ENCODE measurements at regions not wholly inside any gene's neighbourhood (a gene's known extent, or its start where the extent isn't known, plus 50 kb on each side); places are given as distances from the start of the nearest gene placed in this dataset.

GRCh38 chr2:239750045-239750835 lies 274.9 kb downstream of the NDUFA10 start:
- TF ChIP-seq POLR2A (IDR thresholded peaks at IDR 0.05) (no peak), CTCF (IDR thresholded peaks at IDR 0.05) (no peak)
- ATAC-seq (no peak), DNase-seq (no peak)
- no peak overlapping the region for H3K4me3 ChIP-seq
- WGBS, 2 donors, result 68 to 71% methylated on average over 25 to 27 of the region's 29 CpGs
- H3K4me1 ChIP-seq, result no peaks in the 10 kb centered on the region
- no peak overlapping the region for H3K27ac ChIP-seq
- H3K9me3 ChIP-seq, result no peaks in the 10 kb centered on the region
- intact Hi-C loops (cut with DNase I), result no loop called here
- H3K36me3 ChIP-seq (replicated peaks in 1 of 2; ENCODE audit: insufficient read depth in 1 of 2, low read depth in 2 of 2), result no peaks in the 10 kb centered on the region
- H3K27me3 ChIP-seq, result no peaks in the 10 kb centered on the region

- no peak overlapping the region for H3K27ac ChIP-seq
- H3K4me1 ChIP-seq, result no peaks in the 10 kb centered on the region
- TF ChIP-seq CTCF (IDR thresholded peaks at IDR 0.05) (no peak), POLR2A (IDR thresholded peaks at IDR 0.05) (no peak)
- no peaks in the 10 kb centered on the region for H3K27me3 ChIP-seq
- H3K9me3 ChIP-seq, result no peaks in the 10 kb centered on the region
- no peak overlapping the region for H3K4me3 ChIP-seq
- no peaks in the 10 kb centered on the region for H3K36me3 ChIP-seq (replicated peaks in 1 of 2; ENCODE audit: insufficient read depth in 1 of 2, low read depth in 2 of 2)
- WGBS, 2 donors, result 71 to 82% methylated on average over 4 to 12 of the region's 12 CpGs
- intact Hi-C loops (cut with DNase I), result no loop called here
- ATAC-seq (no peak), DNase-seq (no peak)
These were observed 275.8 kb downstream of the NDUFA10 start for GRCh38 chr2:239749272-239749873.

DNA sequence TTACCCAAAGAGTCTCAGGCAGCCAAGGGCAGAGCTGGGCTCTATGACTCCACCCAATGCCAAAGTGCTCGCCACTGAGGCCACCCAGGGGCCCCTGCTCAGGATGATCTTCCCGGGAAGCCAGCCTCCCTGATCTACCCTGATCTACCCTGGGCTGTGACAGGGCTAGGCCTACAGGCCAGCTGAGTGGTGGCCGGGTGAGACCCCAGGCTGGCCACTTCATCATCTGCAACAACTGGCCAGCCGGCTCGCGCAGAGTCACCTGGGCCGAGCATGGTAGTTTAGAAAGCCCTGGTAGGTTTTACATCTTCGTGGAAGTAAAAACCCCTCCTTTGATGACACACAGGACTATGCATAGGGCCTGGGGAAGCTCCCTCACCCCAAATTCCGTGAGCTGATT lies 276.3 kb downstream of the NDUFA10 start:
- Histone ChIP-seq H3K9me3 (no peaks in the 10 kb centered on the region), H3K36me3 (replicated peaks in 1 of 2; ENCODE audit: insufficient read depth in 1 of 2, low read depth in 2 of 2) (no peaks in the 10 kb centered on the region), H3K4me3 (no peak overlapping the region), H3K4me1 (no peaks in the 10 kb centered on the region), H3K27me3 (no peaks in the 10 kb centered on the region), H3K27ac (no peak overlapping the region)
- no peak for DNase-seq
- intact Hi-C loops (cut with DNase I), result no loop called here
- 49 to 78% methylated on average over 7 to 9 of the region's 9 CpGs for WGBS, 2 donors
- no peak for TF ChIP-seq CTCF (IDR thresholded peaks at IDR 0.05)
- TF ChIP-seq POLR2A (IDR thresholded peaks at IDR 0.05), result no peak
- ATAC-seq, result no peak

- Histone ChIP-seq H3K27me3 (no peaks in the 10 kb centered on the region), H3K4me3 (no peak overlapping the region), H3K36me3 (replicated peaks in 1 of 2; ENCODE audit: insufficient read depth in 1 of 2, low read depth in 2 of 2) (no peaks in the 10 kb centered on the region), H3K9me3 (no peaks in the 10 kb centered on the region), H3K4me1 (no peaks in the 10 kb centered on the region), H3K27ac (no peak overlapping the region)
- ATAC-seq (no peak), DNase-seq (no peak)
- TF ChIP-seq CTCF (IDR thresholded peaks at IDR 0.05), result no peak
- no peak for TF ChIP-seq POLR2A (IDR thresholded peaks at IDR 0.05)
- intact Hi-C loops (cut with DNase I), result no loop called here
- WGBS, 2 donors, result 69 to 73% methylated on average over 4 to 5 of the region's 5 CpGs
These were observed 277.4 kb downstream of the NDUFA10 start for GRCh38 chr2:239747771-239748170.

DNA sequence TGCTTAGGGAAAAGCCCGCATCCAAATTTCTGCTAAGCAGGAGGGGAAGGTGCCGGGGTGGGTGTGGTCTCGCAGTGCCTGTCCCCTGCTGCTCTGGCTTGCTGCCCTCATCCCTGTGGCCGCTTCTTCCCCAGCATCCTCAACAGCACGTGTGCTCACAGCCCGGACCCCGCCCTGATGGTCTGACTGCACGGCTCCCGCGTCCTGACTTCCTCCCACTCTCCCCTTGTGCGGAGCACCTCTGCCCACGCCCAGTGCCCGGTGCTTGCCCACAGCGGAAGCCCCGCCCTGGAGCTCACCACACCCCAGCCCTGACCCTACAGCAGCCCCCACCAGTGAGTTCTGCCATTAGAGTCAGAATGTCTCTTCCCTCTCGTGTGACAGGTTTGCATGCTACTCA lies 277.9 kb downstream of the NDUFA10 start:
- no peak overlapping the region for H3K27ac ChIP-seq
- peak; percentile 24 for ATAC-seq
- no peak overlapping the region for H3K4me3 ChIP-seq
- TF ChIP-seq CTCF (IDR thresholded peaks at IDR 0.05) (no peak), POLR2A (IDR thresholded peaks at IDR 0.05) (no peak)
- H3K36me3 ChIP-seq (replicated peaks in 1 of 2; ENCODE audit: insufficient read depth in 1 of 2, low read depth in 2 of 2), result no peaks in the 10 kb centered on the region
- WGBS, 2 donors, result 69 to 75% methylated on average over 11 to 16 of the region's 16 CpGs
- H3K4me1 ChIP-seq, result no peaks in the 10 kb centered on the region
- no peak for DNase-seq
- H3K9me3 ChIP-seq, result no peaks in the 10 kb centered on the region
- intact Hi-C loops (cut with DNase I), result no loop called here
- no peaks in the 10 kb centered on the region for H3K27me3 ChIP-seq
